C4-2B (cell line): ENCODE measurements at regions not wholly inside any gene's neighbourhood (a gene's known extent, or its start where the extent isn't known, plus 50 kb on each side); places are given as distances from the start of the nearest gene placed in this dataset.
"Not testable (repeated sequence)": the region's sequence is repeated elsewhere in the genome, so short reads cannot be mapped to it uniquely, and the experiment has no call there.

Experiments used
- H3K27ac ChIP-seq: fragments of 450-650 bp; 2 replicates; pipeline ENCODE4 v1.5.1; 2017
- ZFX ChIP-seq: fragments of 450-650 bp; IDR thresholded peaks from 2 replicates; pipeline ENCODE4 v1.6.1; 2017
- TF ChIP-seq, protein P1 (sequence below): fragments of 450-650 bp; conservative IDR thresholded peaks from 2 replicates; pipeline ENCODE4 v1.5.1; 2017; ENCODE audit warnings: mild to moderate bottlenecking

DNA sequence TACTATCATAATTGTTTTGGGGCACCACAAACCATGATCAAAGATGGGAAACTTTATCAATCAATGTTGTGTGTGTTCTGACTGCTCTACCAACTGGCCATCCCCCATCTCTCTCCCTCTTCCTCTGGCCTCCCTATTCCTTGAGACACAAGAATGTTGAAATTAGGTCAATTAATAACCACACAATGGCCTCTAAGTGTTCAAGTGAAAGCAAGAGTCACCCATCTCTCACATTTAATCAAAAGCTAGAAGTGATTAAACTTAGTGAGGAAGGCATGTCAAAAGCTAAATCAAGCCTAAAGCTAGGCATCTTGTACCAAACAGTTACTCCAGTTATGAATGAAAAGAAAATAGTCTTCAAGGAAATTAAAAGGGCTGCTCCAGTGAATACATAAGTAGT is 390.3 kb upstream of the NFIA start:
- TF ChIP-seq, protein P1, sequence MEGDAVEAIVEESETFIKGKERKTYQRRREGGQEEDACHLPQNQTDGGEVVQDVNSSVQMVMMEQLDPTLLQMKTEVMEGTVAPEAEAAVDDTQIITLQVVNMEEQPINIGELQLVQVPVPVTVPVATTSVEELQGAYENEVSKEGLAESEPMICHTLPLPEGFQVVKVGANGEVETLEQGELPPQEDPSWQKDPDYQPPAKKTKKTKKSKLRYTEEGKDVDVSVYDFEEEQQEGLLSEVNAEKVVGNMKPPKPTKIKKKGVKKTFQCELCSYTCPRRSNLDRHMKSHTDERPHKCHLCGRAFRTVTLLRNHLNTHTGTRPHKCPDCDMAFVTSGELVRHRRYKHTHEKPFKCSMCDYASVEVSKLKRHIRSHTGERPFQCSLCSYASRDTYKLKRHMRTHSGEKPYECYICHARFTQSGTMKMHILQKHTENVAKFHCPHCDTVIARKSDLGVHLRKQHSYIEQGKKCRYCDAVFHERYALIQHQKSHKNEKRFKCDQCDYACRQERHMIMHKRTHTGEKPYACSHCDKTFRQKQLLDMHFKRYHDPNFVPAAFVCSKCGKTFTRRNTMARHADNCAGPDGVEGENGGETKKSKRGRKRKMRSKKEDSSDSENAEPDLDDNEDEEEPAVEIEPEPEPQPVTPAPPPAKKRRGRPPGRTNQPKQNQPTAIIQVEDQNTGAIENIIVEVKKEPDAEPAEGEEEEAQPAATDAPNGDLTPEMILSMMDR: no peak
- no peak for TF ChIP-seq ZFX
- no peak overlapping the region for H3K27ac ChIP-seq

DNA sequence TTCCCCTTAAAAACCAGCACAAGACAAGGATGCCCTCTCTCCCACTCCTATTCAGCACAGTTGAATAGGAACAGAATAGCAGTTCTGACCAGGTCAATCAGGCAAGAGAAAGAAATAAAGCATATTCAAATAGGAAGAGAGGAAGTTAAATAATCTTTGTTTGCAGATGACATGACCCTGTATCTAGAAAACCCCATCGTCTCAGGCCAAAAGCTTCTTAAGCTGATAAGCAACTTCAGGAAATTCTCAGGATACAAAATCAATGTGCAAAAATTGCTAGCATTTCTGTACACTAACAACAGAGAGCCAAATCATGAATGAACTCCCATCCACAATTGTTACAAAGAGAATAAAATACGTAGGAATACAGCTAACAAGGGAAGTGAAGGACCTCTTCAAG is 394.1 kb upstream of the NFIA start:
- H3K27ac ChIP-seq: not testable (repeated sequence)

DNA sequence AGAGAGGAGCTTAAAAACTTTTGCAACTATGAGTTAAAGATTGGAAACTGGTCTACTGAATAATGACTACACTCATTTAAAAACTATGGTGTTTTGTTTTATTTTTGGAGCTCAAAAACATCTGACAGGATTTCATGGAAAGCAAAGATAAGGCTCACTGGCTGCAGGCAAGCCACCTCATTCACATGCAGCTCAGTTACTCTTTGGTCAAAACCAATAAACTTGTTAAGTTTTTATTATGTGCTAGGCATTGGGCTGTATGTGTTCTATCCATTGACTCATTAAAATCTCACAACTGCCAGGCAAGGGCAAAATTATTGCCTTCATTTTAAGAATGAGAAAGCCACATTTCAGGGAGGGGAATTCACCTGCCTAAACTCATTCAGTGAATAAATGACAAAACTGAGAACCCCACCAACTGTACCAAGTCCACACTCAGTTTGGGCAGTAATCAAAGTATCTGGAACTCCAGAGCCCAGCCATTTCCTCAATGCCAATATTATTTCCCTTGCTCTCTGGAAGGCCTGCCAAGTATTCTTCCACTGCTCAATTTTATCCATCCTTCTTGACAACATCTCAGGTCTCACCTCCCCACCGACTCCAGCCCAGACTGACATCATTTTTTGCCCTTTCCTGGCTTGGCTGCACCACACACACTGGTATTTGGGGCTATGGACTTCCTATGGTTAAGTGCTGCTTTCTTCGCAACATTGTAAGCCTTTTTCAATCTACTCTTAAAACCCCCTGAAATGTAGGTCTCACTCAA is 401.1 kb upstream of the NFIA start:
- no peak overlapping the region for H3K27ac ChIP-seq
- no peak for TF ChIP-seq ZFX
- TF ChIP-seq, protein P1: no peak

DNA sequence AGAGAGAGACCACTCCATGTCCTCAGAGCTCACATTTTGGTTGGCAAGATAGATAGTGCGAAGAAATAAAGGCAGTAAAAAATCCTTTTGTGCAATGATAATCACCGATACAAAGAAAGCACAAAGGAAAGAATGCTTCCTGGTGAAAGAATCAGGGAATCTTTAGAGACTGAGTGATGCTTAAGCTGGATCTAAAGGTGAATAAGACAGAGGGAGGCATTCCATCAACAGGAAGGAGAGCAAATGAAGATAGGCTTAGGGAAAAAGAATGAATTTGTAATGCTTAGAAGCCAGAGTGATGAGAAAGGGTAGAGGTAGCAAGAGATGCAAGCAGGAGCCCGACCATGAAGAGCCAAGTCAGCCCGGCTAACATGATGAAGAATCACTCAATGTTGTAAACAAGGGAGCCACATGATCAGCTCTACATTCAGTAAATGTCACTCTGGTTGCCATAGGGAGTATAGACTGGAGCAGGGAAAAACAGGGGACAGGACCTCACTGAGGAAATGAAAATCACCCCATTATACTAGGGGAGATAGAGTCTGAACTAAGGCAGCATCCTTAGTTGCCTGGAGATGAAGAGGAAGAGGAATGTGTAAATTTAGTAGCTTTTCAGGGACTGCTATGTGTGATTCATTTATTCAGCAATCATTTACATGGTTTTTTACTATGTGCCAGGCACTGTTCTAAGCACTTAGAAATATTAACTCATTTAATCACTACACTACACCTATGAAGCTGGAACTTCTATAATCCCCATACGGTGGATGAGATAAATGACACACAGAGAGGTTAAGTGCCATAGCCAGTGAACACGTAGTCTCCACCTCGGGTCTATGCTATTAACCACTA is 402.6 kb upstream of the NFIA start:
- H3K27ac ChIP-seq: no peak overlapping the region
- TF ChIP-seq ZFX: no peak
- TF ChIP-seq, protein P1: no peak

DNA sequence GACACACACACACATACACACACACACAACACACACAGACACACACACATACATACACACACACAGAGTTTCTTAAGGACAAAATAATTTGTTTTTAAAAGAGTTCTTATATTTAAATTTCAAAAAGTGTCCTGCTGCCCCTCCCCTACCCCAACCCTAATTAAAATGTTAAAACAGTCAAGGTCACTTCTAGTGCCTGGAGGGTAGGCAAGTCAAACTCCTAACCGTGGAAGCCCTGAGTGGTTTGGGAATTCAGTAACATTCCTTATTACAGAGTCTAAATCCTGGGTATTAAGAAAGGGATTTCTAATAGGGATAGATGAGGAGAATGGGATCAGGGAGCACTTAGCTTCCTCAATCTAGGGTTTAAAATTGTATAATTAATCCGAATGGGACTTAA is 403.6 kb upstream of the NFIA start:
- TF ChIP-seq, protein P1: no peak
- no peak for TF ChIP-seq ZFX
- H3K27ac ChIP-seq: no peak overlapping the region

DNA sequence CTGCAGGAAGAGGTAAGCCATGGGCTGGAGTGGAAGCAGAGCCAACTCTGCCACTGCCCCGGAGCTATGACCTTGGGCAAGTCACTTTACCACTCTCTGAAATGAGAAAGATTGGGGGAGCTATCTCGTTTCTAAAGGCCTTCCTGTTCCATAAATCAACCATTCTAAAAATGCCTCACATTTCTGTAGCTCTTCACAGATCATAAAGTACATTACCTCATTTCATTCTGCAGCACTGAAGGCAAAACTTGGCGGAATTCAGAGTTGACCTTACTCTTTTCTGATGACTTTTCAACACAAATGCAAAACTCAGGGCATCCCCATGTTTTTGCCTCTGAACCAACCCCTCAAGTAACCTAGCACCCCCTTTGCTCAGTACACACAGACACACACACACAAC is 404.0 kb upstream of the NFIA start:
- no peak overlapping the region for H3K27ac ChIP-seq
- TF ChIP-seq, protein P1: no peak
- TF ChIP-seq ZFX: no peak

DNA sequence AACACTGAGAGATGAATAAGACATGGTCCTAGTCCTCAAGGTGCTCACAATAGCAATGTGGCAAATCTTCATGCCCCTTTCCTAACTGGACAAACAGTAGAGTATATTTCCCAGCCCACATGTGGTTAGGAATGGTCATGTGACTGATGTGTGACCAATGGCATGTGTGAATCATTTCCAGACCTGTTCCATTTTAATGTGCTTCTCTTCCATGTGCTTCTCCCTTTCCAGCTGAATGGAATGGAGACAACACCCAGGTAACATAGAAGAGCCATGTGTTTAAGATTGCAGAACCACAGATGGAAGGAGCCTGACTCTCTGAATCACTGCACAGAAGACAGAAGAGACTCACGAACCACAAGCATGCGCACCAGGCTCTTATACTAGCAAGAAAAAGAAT is 409.9 kb upstream of the NFIA start:
- H3K27ac ChIP-seq: no peak overlapping the region
- no peak for TF ChIP-seq ZFX
- TF ChIP-seq, protein P1: no peak
